Peyer's patch (tissue), 4 donors: ENCODE measurements at regions not wholly inside any gene's neighbourhood (a gene's known extent, or its start where the extent isn't known, plus 50 kb on each side); places are given as distances from the start of the nearest gene placed in this dataset.

Experiments
- POLR2A ChIP-seq, 2 donors: fragments of 450-650 bp; IDR thresholded peaks; one replicate each; pipeline ENCODE4 v1.5.1; 2017; ENCODE audit warnings: antibody characterized with exemption in 2 of 2, mild to moderate bottlenecking in 2 of 2, moderate library complexity in 2 of 2
- TF ChIP-seq, protein P1 (sequence below), 6 experiments: fragments of 450-650 bp in 4 of 6; fragments of 200-600 bp in 2 of 6; sonication (generic) in 1 of 6; IDR thresholded peaks; one replicate each; pipeline ENCODE4 v1.5.1; 2017 to 2019; ENCODE audit warnings: antibody characterized with exemption in 6 of 6, mild to moderate bottlenecking in 3 of 6, moderate library complexity in 1 of 6

GRCh38 chrX:42857766-42858165 is 79.8 kb upstream of the PPP1R2C start:
- TF ChIP-seq, protein P1, sequence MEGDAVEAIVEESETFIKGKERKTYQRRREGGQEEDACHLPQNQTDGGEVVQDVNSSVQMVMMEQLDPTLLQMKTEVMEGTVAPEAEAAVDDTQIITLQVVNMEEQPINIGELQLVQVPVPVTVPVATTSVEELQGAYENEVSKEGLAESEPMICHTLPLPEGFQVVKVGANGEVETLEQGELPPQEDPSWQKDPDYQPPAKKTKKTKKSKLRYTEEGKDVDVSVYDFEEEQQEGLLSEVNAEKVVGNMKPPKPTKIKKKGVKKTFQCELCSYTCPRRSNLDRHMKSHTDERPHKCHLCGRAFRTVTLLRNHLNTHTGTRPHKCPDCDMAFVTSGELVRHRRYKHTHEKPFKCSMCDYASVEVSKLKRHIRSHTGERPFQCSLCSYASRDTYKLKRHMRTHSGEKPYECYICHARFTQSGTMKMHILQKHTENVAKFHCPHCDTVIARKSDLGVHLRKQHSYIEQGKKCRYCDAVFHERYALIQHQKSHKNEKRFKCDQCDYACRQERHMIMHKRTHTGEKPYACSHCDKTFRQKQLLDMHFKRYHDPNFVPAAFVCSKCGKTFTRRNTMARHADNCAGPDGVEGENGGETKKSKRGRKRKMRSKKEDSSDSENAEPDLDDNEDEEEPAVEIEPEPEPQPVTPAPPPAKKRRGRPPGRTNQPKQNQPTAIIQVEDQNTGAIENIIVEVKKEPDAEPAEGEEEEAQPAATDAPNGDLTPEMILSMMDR (IDR thresholded peaks at IDR 0.05) = no peak
- no peak for TF ChIP-seq POLR2A (IDR thresholded peaks at IDR 0.05)
